Activated naive CD8-positive, alpha-beta T cell treated with anti-CD3 and anti-CD28 coated beads, Interleukin-2, amount 50 U/mL, for 24 hours (primary cell): ENCODE measurements at regions not wholly inside any gene's neighbourhood (a gene's known extent, or its start where the extent isn't known, plus 50 kb on each side); places are given as distances from the start of the nearest gene placed in this dataset.

Source experiments
- ATAC-seq: fragments of 150-1000 bp; cut with Tn5 transposase; one replicate; pipeline ENCODE4 v1.10.0; 2021
- DNase-seq: peaks from one replicate; pipeline ENCODE4 v3.0.0; 2021
- H3K27ac Mint-ChIP-seq: one replicate; pipeline ENCODE4 v1.8.0; 2021; ENCODE audit warnings: mild to moderate bottlenecking, mixed read lengths
- H3K27me3 Mint-ChIP-seq: one replicate; pipeline ENCODE4 v1.8.0; 2021; ENCODE audit warnings: mixed read lengths
- H3K36me3 Mint-ChIP-seq: one replicate; pipeline ENCODE4 v1.8.0; 2021; ENCODE audit warnings: low read depth, mixed read lengths
- H3K4me1 Mint-ChIP-seq: one replicate; pipeline ENCODE4 v1.8.0; 2021; ENCODE audit warnings: mixed read lengths
- H3K4me3 Mint-ChIP-seq: one replicate; pipeline ENCODE4 v1.8.0; 2021; ENCODE audit warnings: mild to moderate bottlenecking, moderate library complexity, mixed read lengths
- H3K9me3 Mint-ChIP-seq: one replicate; pipeline ENCODE4 v1.8.0; 2021; ENCODE audit warnings: mixed read lengths

DNA sequence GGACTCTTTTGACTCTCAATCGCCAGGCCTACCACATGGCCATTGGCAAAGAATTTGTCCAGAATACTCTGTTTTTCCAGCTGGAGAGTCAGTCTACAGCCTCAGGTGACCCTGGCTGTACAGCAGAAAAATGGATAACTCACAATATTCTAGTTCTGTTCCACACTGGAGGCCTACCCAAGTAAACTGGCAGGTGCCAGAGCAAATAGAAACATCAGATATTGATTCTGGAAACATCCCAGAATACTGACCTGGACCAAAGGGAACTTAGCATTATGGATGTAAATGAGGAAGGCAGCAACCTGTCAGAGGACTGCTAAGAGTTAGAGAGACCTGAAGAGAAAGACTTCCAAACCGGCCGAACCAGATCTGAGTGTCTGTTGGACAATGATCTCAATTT is 147.9 kb upstream of the SMAD1 start:
- DNase-seq (no peak), ATAC-seq (no peak)
- peaks cover 4% of the 10 kb centered on the region for H3K27me3 Mint-ChIP-seq
- no peaks in the 10 kb centered on the region for H3K36me3 Mint-ChIP-seq
- H3K4me3 Mint-ChIP-seq: no peak overlapping the region
- H3K9me3 Mint-ChIP-seq: no peaks in the 10 kb centered on the region
- no peak overlapping the region for H3K27ac Mint-ChIP-seq
- no peaks in the 10 kb centered on the region for H3K4me1 Mint-ChIP-seq

DNA sequence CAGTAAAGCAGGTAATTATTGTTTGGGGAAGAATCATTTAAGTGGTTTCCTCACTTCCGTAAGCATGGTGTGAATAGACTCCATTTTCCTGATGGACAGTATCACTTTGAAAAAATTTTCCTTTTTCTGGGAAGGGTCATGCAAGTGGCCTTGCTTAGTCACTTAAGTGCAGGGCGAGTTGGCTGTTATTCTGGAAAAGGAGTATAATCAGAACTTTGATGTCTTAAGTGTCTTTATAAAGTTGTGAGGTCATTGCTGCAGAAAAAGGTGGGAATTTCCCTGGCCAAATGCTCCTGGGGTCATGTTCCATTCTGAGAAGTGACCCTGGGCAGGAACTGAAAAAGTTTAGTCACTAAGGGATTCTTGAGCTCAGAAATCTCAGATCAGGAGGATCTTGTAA is 146.1 kb upstream of the OTUD4 start:
- peaks cover 7% of the 10 kb centered on the region for H3K9me3 Mint-ChIP-seq
- no peak overlapping the region for H3K4me3 Mint-ChIP-seq
- H3K27me3 Mint-ChIP-seq: peaks cover 12% of the 10 kb centered on the region
- H3K27ac Mint-ChIP-seq: no peak overlapping the region
- ATAC-seq: no peak
- H3K36me3 Mint-ChIP-seq: no peaks in the 10 kb centered on the region
- no peak for DNase-seq
- H3K4me1 Mint-ChIP-seq: no peaks in the 10 kb centered on the region

DNA sequence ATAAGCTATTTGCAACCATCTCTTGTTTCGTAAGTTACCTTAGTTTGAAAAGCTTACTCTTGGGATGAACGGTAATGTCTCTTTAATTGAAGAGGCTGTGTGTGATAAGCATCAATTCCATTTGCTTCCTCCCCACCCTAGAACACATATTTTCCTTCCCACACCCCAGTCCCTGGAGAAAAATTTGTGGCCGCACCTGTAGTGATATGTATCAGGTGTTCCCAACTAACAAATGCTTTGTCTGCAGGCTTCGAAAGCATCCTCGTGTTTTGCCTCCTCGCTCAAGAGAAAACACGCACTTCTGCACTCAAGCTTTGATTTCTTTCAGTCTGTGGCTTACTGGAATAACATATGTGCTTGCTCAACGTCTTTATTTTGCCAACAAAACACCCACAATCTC is 143.8 kb upstream of the OTUD4 start:
- H3K4me1 Mint-ChIP-seq: no peaks in the 10 kb centered on the region
- ATAC-seq (no peak), DNase-seq (no peak)

DNA sequence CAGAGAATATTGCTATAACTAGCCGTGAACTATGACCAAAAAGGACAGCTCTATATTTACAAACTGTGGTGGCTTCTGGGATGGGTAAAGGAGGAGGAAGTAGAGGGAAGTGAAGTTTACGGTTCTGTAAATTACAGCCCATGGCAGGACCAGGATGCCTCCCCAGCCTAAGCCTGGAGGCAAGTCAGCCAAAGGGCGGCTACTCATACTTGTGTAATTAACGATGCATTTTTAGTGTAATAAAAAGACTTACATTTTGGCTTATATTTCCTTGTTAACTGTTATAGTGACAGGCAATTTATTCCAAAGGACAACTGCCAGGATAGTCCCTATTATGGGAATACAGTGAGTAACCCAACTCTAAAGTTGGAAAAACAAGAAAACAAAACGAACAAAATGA is 139.9 kb upstream of the OTUD4 start:
- Mint-ChIP-seq H3K4me3 (no peak overlapping the region), H3K27me3 (peaks cover 5% of the 10 kb centered on the region), H3K36me3 (no peaks in the 10 kb centered on the region), H3K27ac (no peak overlapping the region), H3K9me3 (no peaks in the 10 kb centered on the region), H3K4me1 (no peaks in the 10 kb centered on the region)
- no peak for DNase-seq
- ATAC-seq: no peak

More for the DNA sequence above, 143.8 kb upstream of the OTUD4 start:
- Mint-ChIP-seq H3K4me3 (no peak overlapping the region), H3K27ac (no peak overlapping the region), H3K27me3 (peaks cover 9% of the 10 kb centered on the region), H3K9me3 (peaks cover 7% of the 10 kb centered on the region), H3K36me3 (no peaks in the 10 kb centered on the region)

DNA sequence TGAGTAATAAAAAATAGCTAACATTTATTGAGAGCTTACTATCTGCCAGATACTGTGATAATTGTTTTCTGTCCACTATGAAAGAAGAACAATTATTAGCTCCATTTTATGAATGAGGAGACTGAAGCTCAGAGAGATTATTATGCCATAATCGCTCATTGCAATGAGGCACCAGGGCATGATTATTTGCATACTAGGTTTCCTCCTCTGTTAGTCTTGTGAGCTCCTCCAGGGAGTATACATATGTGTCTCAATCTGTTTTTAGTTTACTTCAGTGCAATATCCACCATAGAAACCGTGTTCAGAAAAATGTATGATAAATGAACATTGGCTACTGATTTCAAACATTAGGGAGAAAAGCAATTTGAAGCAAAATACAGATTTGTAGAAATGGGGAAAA is 139.4 kb upstream of the OTUD4 start:
- no peaks in the 10 kb centered on the region for H3K4me1 Mint-ChIP-seq
- ATAC-seq: no peak
- H3K4me3 Mint-ChIP-seq: no peak overlapping the region
- peaks cover 6% of the 10 kb centered on the region for H3K27me3 Mint-ChIP-seq
- no peak for DNase-seq
- no peaks in the 10 kb centered on the region for H3K36me3 Mint-ChIP-seq
- no peak overlapping the region for H3K27ac Mint-ChIP-seq
- H3K9me3 Mint-ChIP-seq: no peaks in the 10 kb centered on the region

DNA sequence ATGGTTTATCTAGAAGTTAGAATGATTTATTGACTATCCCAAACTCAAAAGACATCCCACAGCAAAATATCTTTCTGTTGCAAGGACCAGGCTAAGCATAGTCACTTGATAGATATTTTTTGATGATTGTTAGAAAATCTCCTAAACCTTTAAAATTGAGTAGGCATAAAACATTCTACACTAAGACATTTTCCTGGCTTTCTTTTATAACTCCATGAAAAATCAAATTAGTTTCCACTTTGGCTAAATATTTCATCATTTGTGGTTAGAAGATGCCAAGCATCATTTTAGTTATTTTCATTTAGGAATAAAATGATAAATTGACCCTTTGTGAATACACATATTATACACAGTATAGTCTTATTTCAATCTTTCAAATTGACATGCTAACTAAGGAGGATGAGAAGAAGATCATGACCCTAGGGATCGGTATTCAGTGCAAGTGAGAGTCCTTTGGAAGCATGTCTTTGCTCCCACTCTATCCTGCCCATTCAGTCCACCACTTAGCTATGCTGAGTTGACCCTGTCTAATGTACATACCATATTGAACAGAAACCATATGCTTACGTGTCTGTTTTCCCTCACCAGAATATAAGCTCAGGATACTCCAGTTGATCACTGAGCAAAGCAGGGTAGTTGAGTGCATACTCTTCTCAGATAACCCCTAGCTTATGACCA is 136.6 kb upstream of the OTUD4 start:
- DNase-seq (no peak), ATAC-seq (no peak)
- H3K27me3 Mint-ChIP-seq: peaks cover 6% of the 10 kb centered on the region
- H3K4me1 Mint-ChIP-seq: no peaks in the 10 kb centered on the region
- H3K36me3 Mint-ChIP-seq: no peaks in the 10 kb centered on the region
- H3K27ac Mint-ChIP-seq: no peak overlapping the region
- no peaks in the 10 kb centered on the region for H3K9me3 Mint-ChIP-seq
- no peak overlapping the region for H3K4me3 Mint-ChIP-seq

DNA sequence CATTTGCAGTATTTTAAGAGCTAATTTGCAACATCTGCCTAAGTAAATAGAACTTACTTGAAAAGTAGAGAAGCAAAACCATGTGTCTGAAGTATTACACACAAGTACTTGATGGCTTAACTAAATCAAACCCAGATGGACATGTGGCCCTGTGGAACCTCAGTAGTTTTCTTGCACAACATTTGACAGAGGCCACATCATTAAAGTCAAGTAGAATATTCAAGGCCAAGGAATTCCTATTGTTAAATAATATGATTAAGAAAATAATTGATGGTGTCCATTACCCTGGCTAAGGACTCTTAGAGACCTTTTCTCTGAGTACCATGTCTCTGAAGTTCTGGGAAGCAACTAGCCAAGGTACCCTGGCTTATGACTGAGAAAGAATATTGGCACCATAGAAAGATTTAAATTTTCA is 135.4 kb upstream of the OTUD4 start:
- no peak overlapping the region for H3K4me3 Mint-ChIP-seq
- H3K9me3 Mint-ChIP-seq: no peaks in the 10 kb centered on the region
- H3K36me3 Mint-ChIP-seq: no peaks in the 10 kb centered on the region

DNA sequence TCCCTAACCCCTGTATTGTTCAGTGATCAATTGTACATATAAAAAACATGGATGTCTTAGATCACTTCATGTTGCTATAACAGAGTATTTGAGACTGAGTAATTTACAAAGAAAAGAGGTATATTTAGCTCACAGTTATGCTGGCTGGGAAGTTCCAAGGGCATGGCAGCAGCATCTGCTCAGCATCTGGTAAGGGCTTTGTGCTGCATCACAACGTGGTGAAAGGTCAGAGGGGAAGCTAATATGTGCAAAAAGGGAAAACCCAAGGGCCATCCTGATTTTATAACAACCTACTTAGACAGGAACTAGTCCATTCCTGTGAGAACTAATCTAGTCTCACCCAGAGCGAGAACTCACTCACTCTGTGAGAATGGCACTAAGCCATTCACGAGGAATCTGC is 128.2 kb upstream of the OTUD4 start:
- peaks cover 8% of the 10 kb centered on the region for H3K9me3 Mint-ChIP-seq
- H3K36me3 Mint-ChIP-seq: no peaks in the 10 kb centered on the region
- peak overlapping the region; percentile 57 for H3K27ac Mint-ChIP-seq
- H3K27me3 Mint-ChIP-seq: peaks cover 8% of the 10 kb centered on the region
- ATAC-seq: peak; percentile 75
- H3K4me1 Mint-ChIP-seq: peaks cover 42% of the 10 kb centered on the region
- H3K4me3 Mint-ChIP-seq: peak overlapping the region; percentile 6
- DNase-seq: peak; percentile 6

More for the DNA sequence above, 135.4 kb upstream of the OTUD4 start:
- Mint-ChIP-seq H3K27me3 (peaks cover 6% of the 10 kb centered on the region), H3K27ac (no peak overlapping the region), H3K4me1 (no peaks in the 10 kb centered on the region)
- ATAC-seq (no peak), DNase-seq (no peak)

DNA sequence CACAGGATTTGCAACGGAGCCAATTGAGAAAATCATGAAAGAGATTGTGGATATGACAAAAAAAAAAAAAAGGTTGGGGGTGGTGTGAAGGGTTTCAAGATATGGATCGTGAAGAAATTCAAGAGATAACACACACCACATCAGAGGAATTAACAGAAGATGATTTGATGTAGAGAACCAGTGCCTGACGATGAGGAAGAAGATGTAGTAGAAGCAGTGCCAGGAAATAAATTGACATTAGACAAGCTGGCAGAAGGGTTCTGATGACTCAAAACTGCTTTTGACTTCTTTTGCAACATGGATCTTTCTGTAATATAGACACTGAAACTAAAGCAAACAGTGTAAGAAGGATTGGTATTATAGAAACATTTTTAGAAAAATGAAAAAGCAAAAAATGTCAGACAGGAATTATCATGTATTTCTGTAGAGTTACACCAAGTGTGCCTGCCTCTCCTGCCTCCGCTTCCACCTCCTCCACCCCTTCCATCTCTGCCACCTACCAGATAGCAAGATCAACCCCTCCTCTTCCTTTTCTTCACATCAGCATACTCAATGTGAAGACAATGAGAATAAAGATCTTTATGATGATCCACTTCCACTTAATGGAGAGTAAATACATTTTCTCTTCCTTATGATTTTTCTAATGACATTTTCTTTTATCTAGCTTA is 127.5 kb upstream of the OTUD4 start:
- H3K27me3 Mint-ChIP-seq: peaks cover 8% of the 10 kb centered on the region
- peaks cover 8% of the 10 kb centered on the region for H3K9me3 Mint-ChIP-seq
- DNase-seq: no peak
- H3K4me3 Mint-ChIP-seq: peak overlapping the region; percentile 6
- H3K4me1 Mint-ChIP-seq: peaks cover 42% of the 10 kb centered on the region
- peak; percentile 80 for ATAC-seq
- H3K36me3 Mint-ChIP-seq: no peaks in the 10 kb centered on the region
- H3K27ac Mint-ChIP-seq: peak overlapping the region; percentile 57

DNA sequence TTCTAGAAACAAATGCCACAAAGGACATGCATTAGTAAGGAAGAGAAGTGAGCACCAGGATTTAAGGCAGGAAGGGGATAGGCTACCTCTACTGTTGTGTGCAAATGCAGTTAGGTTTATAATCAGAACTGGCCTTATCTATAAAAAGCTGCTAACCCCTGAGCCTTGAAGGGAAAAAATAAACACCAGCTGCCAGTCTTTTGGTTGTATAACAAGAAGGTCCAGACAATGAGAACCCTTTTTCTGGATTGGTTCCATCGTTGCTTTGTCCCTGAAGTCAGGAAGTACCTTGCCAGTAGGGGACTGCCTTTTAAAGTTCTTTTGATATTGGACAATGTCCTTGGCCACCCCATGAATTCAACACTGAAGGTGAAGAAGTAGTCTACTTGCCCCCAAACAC is 126.7 kb upstream of the OTUD4 start:
- peaks cover 11% of the 10 kb centered on the region for H3K9me3 Mint-ChIP-seq
- H3K27me3 Mint-ChIP-seq: peaks cover 8% of the 10 kb centered on the region
- H3K4me3 Mint-ChIP-seq: no peak overlapping the region
- no peak for DNase-seq
- peaks cover 42% of the 10 kb centered on the region for H3K4me1 Mint-ChIP-seq
- ATAC-seq: no peak
- no peaks in the 10 kb centered on the region for H3K36me3 Mint-ChIP-seq
- H3K27ac Mint-ChIP-seq: no peak overlapping the region

DNA sequence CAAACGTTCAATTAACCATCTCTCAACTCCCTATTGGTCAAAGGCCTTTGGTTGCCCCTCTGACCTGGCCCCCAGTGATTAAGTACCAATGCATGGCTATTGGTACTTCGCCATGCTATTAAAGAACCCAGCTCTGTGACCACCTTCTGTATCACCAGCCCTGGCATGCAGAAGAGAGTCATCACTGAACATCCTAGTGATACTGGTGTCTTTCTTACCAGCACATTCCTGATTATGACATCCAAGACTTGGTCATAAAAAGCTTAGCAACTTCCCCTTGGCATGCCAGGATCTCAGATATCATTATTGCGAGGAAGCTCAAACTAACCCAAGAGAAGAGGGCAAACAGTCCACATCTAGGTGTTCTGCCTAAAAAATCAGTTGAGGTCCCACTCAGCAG is 122.3 kb upstream of the OTUD4 start:
- Mint-ChIP-seq H3K9me3 (peaks cover 11% of the 10 kb centered on the region), H3K27ac (no peak overlapping the region), H3K4me3 (no peak overlapping the region), H3K36me3 (no peaks in the 10 kb centered on the region), H3K27me3 (no peaks in the 10 kb centered on the region), H3K4me1 (peaks cover 40% of the 10 kb centered on the region)
- no peak for ATAC-seq
- no peak for DNase-seq

DNA sequence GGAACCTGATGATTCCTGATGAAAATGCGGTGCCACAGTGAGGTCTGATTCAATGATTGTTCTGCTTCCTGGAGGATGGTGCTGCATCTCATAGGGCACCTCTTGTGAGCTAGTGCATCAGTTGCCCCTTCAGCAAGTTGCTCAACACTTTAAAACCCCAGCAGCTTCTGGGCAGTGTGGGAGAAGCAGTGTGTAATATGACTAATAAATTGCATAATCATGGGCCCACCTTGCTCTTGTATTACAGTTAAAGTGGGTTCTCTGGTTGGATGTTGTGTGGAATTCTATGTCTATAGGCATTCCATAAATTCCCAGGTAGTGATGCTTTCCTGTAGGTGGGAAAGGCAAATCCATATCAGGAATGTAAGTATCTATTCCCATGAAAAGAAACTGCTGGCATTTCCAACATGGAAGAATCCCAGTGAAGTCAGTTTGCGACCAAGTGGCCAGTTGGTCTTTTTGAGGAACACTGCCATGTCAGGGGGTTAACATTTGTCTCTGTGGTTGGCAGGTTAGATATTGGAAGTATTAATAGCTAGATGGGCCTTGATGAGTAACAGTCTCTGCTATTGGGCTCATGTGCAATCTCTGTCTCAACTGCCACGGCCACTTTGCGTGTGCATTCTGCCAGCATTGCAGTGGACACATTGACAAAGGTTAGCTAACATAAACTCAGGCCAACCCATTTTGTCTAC is 121.1 kb upstream of the OTUD4 start:
- DNase-seq: no peak
- peaks cover 31% of the 10 kb centered on the region for H3K4me1 Mint-ChIP-seq
- peaks cover 4% of the 10 kb centered on the region for H3K27me3 Mint-ChIP-seq
- peaks cover 11% of the 10 kb centered on the region for H3K9me3 Mint-ChIP-seq
- no peak overlapping the region for H3K4me3 Mint-ChIP-seq
- ATAC-seq: no peak
- H3K27ac Mint-ChIP-seq: no peak overlapping the region
- no peaks in the 10 kb centered on the region for H3K36me3 Mint-ChIP-seq

DNA sequence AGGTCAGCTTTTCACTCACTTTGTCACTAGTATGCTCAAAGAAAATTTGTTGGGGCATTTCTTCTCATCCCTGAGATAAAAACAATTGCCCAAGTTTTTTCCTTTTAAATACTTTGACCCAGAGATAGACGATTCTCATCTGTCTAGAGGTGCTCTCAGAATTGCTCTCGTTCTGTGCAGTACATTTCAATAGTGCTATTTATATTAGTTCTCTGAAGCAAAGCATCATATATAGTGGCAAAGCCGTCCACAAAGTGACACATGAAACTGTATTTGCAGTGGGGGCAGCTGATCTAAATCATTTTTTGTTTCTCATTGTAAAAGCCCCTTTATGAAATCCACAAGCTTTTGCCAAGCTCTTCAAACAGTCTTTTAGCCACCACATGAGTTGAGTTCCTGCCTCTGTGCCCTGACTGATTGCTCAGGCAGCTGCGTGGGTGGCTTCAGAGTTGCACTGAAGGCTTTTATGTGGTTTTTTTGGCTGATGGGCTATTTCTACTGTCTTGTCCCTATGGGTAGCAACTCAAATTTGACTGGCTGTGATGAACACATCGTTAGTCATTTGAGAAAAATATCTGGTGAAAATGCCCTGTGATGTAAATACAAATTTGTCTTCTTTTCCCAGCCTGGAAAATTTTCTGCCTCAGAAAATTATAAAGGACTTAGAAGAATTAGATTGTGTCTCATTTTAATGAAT is 119.1 kb upstream of the OTUD4 start:
- peak; percentile 96 for ATAC-seq
- H3K27me3 Mint-ChIP-seq: peaks cover 10% of the 10 kb centered on the region
- peaks cover 28% of the 10 kb centered on the region for H3K4me1 Mint-ChIP-seq
- H3K9me3 Mint-ChIP-seq: peaks cover 8% of the 10 kb centered on the region
- no peak overlapping the region for H3K4me3 Mint-ChIP-seq
- H3K36me3 Mint-ChIP-seq: no peaks in the 10 kb centered on the region
- H3K27ac Mint-ChIP-seq: peak overlapping the region; percentile 37
- peak; percentile 78 for DNase-seq

DNA sequence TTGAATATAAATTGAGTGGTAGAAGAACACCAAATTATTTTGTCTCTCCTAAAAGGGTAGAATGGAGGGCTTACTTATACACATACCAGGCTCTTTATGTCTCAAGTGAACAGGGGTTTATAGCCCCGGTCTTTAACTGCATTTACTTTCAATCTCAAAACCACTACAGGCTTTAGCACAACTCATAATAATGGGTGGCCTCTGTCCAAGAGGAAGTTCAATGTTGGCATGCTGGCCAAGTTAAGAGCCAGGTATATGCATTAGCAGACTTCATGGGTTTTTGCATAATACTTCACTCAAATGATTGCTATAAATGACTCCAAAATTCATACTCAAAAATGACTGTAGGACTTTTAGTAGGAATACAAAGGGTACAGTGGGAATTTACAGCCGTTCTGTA is 118.5 kb upstream of the OTUD4 start:
- H3K9me3 Mint-ChIP-seq: peaks cover 3% of the 10 kb centered on the region
- DNase-seq (no peak), ATAC-seq (no peak)

More for the DNA sequence above, 118.5 kb upstream of the OTUD4 start:
- Mint-ChIP-seq H3K36me3 (no peaks in the 10 kb centered on the region), H3K4me3 (no peak overlapping the region), H3K4me1 (peaks cover 25% of the 10 kb centered on the region), H3K27ac (no peak overlapping the region), H3K27me3 (peaks cover 11% of the 10 kb centered on the region)
